Iris pigment epithelial cell (primary cell): ENCODE measurements at regions not wholly inside any gene's neighbourhood (a gene's known extent, or its start where the extent isn't known, plus 50 kb on each side); places are given as distances from the start of the nearest gene placed in this dataset.
"Not testable (repeated sequence)": the region's sequence is repeated elsewhere in the genome, so short reads cannot be mapped to it uniquely, and the experiment has no call there.

Source experiments
- DNase-seq: peaks from one replicate; pipeline ENCODE4 v3.0.0-alpha.2; 2011; ENCODE audit warnings: low read depth

GRCh38 chr1:101370488-101370887 is 133.7 kb downstream of the S1PR1 start:
- no peak for DNase-seq

DNA sequence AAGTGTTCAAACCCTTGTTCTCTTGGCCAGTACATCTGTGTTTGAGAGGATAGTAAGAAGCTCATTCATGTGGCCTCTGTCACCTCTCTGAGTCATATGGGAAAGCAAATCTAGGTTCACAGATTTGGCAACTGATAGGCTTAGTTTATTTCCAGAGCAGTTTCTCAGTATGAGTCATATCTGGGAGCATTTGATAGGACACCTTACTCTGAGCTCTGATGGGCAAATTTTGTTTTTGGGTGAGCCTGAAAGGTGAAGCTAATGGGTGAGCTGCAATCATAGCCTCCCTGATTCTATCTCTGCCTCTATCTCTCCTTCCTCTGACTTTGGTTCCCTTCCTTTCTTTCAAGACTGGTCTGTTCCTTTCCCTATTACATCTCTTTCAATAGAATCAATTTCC is 134.4 kb downstream of the S1PR1 start:
- DNase-seq = peak; percentile 87

GRCh38 chr1:101373570-101373969 is 136.8 kb downstream of the S1PR1 start:
- DNase-seq = no peak

DNA sequence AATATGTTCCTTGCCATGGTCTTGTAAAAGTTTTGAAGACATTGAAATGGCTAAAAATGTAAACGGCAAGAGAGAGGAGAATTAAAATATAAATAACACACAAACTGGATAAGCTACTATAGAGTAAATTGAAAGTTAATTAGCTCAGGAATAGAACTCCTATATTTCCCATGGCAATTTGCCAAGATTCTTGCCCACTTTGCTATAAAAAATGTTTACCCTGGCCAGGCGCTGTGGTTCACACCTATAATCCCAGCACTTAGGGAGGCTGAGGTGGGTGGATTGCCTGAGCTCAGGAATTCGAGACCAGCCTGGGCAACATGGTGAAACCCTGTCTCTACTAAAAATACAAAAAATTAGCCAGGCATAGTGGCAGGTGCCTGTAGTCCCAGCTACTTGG is 138.6 kb downstream of the S1PR1 start:
- not testable (repeated sequence) for DNase-seq

DNA sequence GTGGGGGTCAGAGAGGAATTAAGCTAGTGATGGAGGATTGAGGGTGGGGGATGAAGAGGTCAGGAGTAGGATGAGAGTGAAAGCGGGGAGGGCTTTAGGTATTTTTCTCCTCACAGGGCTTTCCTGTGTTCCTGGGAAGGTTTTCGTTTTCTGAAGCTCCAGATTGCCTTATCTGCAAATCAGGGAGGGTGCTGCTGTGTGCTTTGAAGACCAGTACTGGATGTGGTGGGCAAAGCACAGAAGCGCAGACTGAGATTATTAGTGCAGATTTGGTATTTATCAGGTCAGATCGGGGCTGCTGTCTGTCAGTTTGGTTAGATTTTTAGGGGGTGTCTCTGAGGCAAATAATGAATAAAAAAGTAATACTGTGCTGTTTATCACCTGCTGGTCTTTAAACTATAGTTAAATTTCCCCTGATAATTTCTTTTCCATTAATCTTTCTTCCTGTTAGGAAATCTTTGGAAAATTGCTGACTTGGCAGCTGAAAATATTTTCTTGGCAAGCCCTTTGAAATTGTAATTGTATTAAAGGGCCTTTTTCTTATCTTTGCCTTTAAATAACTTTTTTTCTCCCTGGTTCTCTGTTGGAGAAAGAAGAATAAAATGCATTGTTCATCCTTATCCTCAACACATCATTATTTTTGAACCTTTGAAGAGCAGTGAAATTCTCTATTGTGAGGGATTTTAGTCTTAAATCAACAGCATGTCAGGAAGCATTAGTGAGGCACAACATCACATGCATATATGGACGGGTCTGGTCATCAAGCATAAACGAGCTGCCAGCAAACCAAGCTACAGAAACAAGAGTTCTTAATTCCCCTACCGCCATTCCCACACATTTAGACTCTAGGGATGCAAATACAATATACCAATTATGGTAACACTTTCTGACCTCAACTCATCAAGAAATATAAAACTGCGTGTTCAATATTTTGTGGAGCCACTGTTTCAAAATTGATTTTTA is 139.6 kb downstream of the S1PR1 start:
- DNase-seq = no peak

DNA sequence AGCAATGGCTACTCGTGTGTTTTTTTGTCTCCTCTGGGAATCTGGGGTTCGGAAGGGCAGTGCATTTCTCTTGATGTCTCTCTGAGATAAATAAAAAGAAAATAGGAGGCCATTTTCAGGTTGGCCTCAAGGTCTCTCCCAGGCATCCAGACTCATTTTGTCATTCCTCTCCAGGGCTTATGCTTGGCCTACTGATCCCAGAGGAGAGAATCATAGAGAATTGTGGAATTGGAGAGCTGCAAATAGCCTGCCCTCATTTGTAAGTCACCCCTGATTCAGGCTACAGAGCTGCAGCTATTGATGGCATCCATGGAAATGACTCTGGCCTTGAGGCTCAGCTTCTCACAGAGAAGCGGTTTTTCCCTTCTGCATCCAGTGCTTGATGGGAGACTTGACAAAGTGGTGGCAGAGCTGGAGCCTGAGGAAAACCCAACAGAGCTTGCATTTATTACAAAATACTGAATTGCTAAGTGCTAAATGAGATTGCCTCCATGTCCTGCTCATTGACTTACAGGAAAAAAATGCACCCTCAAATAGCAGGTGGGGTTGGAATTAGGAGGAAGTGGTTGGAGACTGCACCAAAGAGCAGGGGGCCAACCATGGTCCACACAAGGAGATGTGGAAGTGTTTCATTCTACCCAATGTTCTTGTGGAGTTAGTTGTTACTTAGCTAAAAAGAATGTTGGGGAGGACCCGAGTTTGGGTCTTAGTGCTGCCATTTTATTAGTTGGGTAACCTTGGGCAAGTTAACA is 140.4 kb downstream of the S1PR1 start:
- DNase-seq = no peak

DNA sequence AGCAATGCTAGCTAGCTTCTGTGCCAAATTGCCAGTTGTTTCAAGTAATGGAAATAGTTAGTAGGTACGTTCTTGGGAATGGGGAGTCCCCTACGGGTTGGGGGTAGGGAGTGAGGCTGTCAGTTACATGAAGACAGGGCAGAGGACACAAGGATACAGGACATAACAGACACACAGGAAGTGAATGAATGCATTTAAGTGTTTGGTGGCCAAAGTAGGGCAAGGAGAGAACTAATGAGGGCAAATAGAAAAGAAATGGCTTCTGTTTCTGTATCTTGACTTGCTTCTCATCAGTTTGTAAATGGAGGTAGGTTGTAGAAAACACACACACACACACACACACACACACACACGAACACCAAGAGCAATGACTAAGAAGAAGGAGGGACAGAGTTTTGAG is 142.2 kb downstream of the S1PR1 start:
- no peak for DNase-seq

DNA sequence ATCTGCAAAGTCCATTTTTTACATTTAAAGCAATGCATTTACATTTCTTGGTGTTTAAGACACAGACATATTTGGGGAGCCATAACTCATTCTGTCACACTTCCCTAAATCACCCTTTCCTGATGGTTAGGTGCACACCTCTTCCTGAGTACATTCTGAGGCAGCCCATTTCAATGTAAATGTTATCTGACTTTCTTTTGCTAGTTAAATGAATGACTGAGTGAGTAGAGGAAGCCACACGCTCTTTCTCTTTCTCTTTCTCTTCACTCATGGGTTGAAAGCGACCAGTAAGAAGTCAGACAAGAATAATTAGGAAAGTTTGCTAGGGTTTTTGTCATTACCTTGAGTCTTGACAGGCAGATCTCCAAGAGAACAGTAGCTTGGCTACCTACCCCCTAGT is 143.1 kb downstream of the S1PR1 start:
- no peak for DNase-seq

DNA sequence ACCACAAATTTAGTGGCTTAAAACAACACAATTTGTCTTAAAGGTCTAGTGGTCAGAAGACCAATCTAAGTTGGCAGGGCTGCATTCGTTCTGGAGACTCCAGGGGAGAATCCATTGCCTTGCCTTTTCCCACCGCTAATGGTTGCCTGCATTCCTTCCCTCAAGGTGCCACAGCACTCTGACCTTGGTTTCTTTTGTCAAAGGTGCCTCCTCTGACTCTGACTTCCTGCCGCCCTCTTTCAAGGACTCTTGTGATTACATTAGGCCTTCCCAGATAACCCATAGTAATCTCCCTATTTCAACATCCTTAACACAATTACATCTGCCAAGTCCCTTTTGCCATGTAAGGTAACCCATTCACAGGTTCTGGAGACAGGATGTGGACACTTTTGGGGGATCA is 145.3 kb downstream of the S1PR1 start:
- no peak for DNase-seq

GRCh38 chr1:101388904-101389546 is 152.2 kb downstream of the S1PR1 start:
- peak; percentile 48 for DNase-seq

DNA sequence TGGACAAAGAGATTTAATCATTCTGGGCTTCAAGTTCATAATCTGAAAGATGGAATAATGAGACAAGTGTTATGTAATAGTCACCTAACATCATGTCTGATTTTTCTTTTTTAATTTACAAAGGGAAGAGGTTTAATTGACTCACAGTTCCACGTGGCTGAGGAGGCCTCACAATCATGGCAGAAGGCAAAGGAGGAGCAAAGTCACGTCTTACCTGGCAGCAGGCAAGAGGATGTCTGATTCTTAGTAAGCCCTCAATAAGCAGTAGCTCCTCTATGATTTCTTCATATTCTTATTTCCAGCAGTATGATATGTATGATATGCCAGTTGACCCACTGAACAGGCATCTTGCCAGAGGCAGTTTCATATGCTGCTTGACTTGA is 152.7 kb downstream of the S1PR1 start:
- DNase-seq = no peak

- no peak for DNase-seq
These were observed 155.7 kb downstream of the S1PR1 start for GRCh38 chr1:101392552-101392951.

DNA sequence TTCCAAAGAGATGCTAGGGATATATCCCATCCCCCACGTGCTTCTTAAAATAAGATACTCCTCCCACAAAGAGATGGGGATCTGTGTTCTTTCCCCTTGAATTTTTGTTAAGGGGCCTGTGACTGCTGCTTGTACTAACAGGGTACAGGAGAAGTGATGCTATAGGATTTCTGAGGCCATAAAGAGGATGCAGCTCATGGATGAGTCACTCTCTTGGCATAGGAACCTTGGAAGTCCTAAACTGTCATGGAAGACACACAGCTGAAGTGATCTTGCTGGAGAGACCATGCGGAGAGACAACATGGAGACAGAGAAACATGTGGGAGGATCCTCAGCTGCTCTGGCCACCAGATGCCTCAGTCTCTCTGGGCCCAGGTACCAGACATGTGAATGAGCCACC is 157.2 kb downstream of the S1PR1 start:
- DNase-seq = no peak

- no peak for DNase-seq
These were observed 162.4 kb downstream of the S1PR1 start for GRCh38 chr1:101399222-101399621.

GRCh38 chr1:101406271-101406670 is 169.5 kb downstream of the S1PR1 start:
- no peak for DNase-seq

GRCh38 chr1:101406681-101407080 is 169.9 kb downstream of the S1PR1 start:
- no peak for DNase-seq

- DNase-seq = no peak
These were observed 170.8 kb downstream of the S1PR1 start for GRCh38 chr1:101407505-101408211.

- DNase-seq = no peak
These were observed 171.6 kb downstream of the S1PR1 start for GRCh38 chr1:101408212-101409042.

- no peak for DNase-seq
These were observed 172.3 kb downstream of the S1PR1 start for GRCh38 chr1:101409102-101409501.

- peak; percentile 5 for DNase-seq
These were observed 173.4 kb downstream of the S1PR1 start for GRCh38 chr1:101410048-101410878.
